Uterus (tissue), 2 donors: ENCODE measurements at regions not wholly inside any gene's neighbourhood (a gene's known extent, or its start where the extent isn't known, plus 50 kb on each side); places are given as distances from the start of the nearest gene placed in this dataset.

ENCODE experiments used
- POLR2A ChIP-seq, 2 donors: fragments of 450-650 bp; IDR thresholded peaks; one replicate each; pipeline ENCODE4 v1.6.1; 2016; ENCODE audit warnings: antibody characterized with exemption in 2 of 2, mild to moderate bottlenecking in 1 of 2, moderate library complexity in 1 of 2
- TF ChIP-seq, protein P1 (sequence below), 4 experiments: fragments of 200-600 bp in 2 of 4; fragments of 450-650 bp in 2 of 4; sonication (generic) in 2 of 4; IDR thresholded peaks; one replicate each; pipeline ENCODE4 v1.5.1; 2016 to 2019; ENCODE audit warnings: antibody characterized with exemption in 4 of 4, mild to moderate bottlenecking in 2 of 4, moderate library complexity in 1 of 4

DNA sequence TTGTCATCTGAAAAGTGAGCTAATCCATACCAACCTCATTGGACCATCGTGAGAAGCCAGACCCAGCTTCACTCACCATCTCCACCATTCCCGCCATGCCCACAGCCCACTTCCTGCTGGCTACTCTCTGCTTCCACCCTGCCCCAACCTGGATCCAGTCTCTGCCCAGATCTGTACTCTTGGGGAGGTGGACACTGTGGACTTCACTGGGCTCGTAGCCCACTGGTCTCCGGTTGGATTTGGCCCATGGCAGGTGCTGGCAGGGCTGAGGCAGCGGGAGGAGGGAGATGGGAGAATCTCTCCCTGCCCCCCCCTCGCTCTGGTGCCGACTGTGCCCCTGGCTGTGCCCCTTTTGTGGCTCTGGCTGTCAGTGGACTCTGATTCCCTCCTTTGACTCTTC, 193.8 kb downstream of the ABHD5 start:
- TF ChIP-seq, protein P1, sequence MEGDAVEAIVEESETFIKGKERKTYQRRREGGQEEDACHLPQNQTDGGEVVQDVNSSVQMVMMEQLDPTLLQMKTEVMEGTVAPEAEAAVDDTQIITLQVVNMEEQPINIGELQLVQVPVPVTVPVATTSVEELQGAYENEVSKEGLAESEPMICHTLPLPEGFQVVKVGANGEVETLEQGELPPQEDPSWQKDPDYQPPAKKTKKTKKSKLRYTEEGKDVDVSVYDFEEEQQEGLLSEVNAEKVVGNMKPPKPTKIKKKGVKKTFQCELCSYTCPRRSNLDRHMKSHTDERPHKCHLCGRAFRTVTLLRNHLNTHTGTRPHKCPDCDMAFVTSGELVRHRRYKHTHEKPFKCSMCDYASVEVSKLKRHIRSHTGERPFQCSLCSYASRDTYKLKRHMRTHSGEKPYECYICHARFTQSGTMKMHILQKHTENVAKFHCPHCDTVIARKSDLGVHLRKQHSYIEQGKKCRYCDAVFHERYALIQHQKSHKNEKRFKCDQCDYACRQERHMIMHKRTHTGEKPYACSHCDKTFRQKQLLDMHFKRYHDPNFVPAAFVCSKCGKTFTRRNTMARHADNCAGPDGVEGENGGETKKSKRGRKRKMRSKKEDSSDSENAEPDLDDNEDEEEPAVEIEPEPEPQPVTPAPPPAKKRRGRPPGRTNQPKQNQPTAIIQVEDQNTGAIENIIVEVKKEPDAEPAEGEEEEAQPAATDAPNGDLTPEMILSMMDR (IDR thresholded peaks at IDR 0.05), result no peak
- no peak for TF ChIP-seq POLR2A (IDR thresholded peaks at IDR 0.05)
